ENCODE measurements at regions not wholly inside any gene's neighbourhood (a gene's known extent, or its start where the extent isn't known, plus 50 kb on each side); places are given as distances from the start of the nearest gene placed in this dataset.

DNA sequence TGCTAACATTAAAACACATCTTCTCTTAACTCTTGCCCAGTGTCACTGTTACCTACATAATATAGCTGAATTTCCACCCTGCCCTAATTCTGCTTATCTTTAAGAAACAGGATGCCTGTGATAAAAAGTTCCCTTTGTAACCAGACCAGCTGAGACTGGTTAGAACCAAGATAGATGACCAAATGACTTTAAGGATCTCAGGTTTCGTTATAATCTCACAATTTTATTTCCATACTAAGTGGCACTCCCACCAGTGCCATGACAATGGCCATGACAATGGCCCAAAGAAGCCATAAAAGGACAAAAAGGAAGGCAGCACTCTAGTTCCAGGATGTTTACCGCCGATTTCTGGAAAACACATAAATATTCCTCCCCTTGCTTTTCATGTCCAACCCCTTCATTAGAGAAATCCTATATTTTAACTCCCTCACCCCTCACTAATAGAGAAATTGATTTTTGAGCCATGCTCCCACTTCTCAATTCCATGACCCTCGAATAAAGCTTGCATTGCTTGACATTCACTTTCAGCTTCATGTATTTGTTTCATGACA lies 126.1 kb downstream of the ELAPOR2 start:
- TF ChIP-seq, protein P1, sequence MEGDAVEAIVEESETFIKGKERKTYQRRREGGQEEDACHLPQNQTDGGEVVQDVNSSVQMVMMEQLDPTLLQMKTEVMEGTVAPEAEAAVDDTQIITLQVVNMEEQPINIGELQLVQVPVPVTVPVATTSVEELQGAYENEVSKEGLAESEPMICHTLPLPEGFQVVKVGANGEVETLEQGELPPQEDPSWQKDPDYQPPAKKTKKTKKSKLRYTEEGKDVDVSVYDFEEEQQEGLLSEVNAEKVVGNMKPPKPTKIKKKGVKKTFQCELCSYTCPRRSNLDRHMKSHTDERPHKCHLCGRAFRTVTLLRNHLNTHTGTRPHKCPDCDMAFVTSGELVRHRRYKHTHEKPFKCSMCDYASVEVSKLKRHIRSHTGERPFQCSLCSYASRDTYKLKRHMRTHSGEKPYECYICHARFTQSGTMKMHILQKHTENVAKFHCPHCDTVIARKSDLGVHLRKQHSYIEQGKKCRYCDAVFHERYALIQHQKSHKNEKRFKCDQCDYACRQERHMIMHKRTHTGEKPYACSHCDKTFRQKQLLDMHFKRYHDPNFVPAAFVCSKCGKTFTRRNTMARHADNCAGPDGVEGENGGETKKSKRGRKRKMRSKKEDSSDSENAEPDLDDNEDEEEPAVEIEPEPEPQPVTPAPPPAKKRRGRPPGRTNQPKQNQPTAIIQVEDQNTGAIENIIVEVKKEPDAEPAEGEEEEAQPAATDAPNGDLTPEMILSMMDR (IDR thresholded peaks at IDR 0.05), result no peak
- TF ChIP-seq POLR2A (IDR thresholded peaks at IDR 0.05), result no peak

Measured in adrenal gland (tissue), 5 donors.